Bronchial epithelial cell (primary cell): ENCODE measurements at regions not wholly inside any gene's neighbourhood (a gene's known extent, or its start where the extent isn't known, plus 50 kb on each side); places are given as distances from the start of the nearest gene placed in this dataset.

Experiments used
- DNase-seq: peaks from one replicate; pipeline ENCODE4 v3.0.0-alpha.2; 2010; ENCODE audit warnings: low read depth
- FAIRE-seq: peaks from 2 replicates; lab custom pipeline; 2011; peaks lifted over from hg19 to GRCh38; lab: Jason Lieb, UNC
- H3K27me3 ChIP-seq: 2 replicates; pipeline ENCODE4 v1.5.1; 2011; ENCODE audit warnings: low read length; ENCODE audit not compliant: control insufficient read depth, insufficient read depth
- H3K36me3 ChIP-seq: 2 replicates; pipeline ENCODE4 v1.5.1; 2011; ENCODE audit warnings: low read length; ENCODE audit not compliant: control insufficient read depth, insufficient read depth
- H3K4me3 ChIP-seq: 2 replicates; pipeline ENCODE4 v1.5.1; 2011; ENCODE audit warnings: mild to moderate bottlenecking, low read depth, low read length, control low read depth
- TF ChIP-seq, protein P1 (sequence below): IDR thresholded peaks from 2 replicates; pipeline ENCODE4 v1.5.1; 2011; ENCODE audit warnings: mild to moderate bottlenecking, moderate library complexity, low read length, control low read depth, inconsistent platforms; ENCODE audit not compliant: insufficient read depth, severe bottlenecking

DNA sequence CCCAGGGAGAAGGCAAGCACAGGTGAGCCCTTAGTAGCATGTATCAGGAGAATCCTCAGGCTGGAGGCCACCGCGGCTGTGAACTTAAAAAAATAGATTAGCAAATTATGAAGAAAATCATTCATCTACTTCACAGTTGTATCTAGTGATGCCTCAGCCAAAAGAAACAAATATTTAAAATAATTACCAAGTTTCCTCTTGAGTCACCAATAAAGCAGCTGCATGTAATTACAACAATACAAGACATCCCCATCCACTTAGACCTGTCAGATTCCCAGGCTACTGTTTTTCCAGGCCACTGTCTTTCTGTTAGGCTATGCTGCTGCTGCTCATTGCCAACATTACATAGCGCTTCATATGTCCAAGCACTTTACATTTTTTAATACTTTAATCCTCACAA, 54.6 kb upstream of the PHLPP1 start:
- FAIRE-seq: no peak

DNA sequence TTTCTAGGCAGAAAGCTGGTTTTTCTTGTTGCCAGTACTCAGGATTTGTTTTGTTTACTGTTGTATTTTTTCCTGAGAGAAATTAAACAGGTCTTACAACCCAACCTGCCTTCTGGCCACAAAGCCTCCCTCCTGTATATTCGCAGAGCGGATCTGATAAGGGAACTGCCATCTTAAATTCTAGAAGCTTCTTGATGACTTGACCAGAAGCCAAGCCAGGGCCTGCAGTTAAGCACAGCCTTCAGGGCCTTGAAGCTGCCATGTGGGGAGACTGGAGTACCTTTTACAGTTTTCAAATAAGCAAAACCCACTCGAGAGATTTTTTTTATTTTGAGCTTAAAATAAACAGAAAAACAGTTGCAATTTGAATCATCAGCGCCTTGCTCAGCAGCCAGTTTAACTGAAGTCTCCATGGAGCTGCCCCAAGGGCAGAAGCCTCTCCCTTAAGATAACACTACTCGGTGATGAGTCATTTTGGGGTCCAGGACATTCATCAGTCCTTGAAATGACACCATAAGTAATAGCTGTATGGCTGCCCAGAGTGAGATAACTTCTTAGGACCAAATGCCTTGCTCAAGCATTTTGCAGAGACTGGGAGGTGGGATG, 51.5 kb upstream of the PHLPP1 start:
- Histone ChIP-seq H3K27me3 (no peaks in the 10 kb centered on the region), H3K4me3 (no peak overlapping the region), H3K36me3 (no peaks in the 10 kb centered on the region)
- peak; percentile 36 for DNase-seq
- FAIRE-seq: no peak
- TF ChIP-seq, protein P1, sequence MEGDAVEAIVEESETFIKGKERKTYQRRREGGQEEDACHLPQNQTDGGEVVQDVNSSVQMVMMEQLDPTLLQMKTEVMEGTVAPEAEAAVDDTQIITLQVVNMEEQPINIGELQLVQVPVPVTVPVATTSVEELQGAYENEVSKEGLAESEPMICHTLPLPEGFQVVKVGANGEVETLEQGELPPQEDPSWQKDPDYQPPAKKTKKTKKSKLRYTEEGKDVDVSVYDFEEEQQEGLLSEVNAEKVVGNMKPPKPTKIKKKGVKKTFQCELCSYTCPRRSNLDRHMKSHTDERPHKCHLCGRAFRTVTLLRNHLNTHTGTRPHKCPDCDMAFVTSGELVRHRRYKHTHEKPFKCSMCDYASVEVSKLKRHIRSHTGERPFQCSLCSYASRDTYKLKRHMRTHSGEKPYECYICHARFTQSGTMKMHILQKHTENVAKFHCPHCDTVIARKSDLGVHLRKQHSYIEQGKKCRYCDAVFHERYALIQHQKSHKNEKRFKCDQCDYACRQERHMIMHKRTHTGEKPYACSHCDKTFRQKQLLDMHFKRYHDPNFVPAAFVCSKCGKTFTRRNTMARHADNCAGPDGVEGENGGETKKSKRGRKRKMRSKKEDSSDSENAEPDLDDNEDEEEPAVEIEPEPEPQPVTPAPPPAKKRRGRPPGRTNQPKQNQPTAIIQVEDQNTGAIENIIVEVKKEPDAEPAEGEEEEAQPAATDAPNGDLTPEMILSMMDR: no peak

More for the DNA sequence above, 54.6 kb upstream of the PHLPP1 start:
- DNase-seq: no peak
- no peaks in the 10 kb centered on the region for H3K36me3 ChIP-seq
- no peaks in the 10 kb centered on the region for H3K27me3 ChIP-seq
- TF ChIP-seq, protein P1: no peak
- H3K4me3 ChIP-seq: no peak overlapping the region

DNA sequence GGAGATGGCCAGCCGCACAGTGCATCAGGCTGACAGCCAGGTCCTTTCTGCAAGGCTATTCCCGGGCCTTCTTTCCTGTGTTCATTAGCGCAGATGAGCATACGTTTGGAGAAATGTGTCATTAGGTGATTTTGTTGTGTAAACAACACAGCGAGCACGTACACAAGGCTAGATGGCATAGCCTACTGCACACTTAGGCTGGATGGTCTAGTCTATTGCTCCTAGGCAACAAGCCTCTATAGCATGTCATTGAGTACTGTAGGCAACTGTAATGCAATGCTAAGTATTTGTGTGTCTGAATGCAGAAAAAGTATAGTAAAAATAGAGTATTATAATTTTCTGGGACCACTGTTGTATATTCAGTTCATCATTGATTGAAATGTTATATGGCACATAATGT, 50.9 kb upstream of the PHLPP1 start:
- no peak for FAIRE-seq
- H3K27me3 ChIP-seq: no peaks in the 10 kb centered on the region
- TF ChIP-seq, protein P1: no peak
- no peaks in the 10 kb centered on the region for H3K36me3 ChIP-seq
- H3K4me3 ChIP-seq: no peak overlapping the region
- DNase-seq: no peak

DNA sequence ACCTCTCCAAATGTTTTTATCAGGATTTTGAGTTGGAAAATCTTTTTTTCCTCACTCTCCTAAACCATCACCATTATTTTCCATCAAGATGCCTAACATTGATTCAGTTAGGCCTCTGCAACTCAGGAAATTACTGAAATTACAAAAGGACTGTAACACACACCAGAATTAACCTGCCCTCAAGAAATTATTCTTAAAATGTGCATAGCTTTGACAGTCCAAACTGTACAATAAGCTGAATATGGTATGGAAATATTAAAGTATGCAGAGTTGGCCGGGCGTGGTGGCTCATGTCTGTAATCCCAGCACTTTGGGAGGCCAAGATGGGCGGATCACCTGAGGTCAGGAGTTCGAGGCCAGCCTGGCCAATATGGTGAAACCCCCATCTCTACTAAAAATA, 50.2 kb upstream of the PHLPP1 start:
- FAIRE-seq (no peak), DNase-seq (no peak)
- Histone ChIP-seq H3K27me3 (no peaks in the 10 kb centered on the region), H3K4me3 (no peak overlapping the region), H3K36me3 (no peaks in the 10 kb centered on the region)
- TF ChIP-seq, protein P1: no peak
